GM21528 (cell line): ENCODE measurements at regions not wholly inside any gene's neighbourhood (a gene's known extent, or its start where the extent isn't known, plus 50 kb on each side); places are given as distances from the start of the nearest gene placed in this dataset.
"Not testable (repeated sequence)": the region's sequence is repeated elsewhere in the genome, so short reads cannot be mapped to it uniquely, and the experiment has no call there.

Experiments
- ATAC-seq: cut with Tn5 transposase; IDR thresholded peaks from one replicate; pipeline ENCODE4 v1.9.1; 2021; ENCODE audit warnings: mild to moderate bottlenecking, moderate library complexity; ENCODE audit not compliant: unreplicated experiment, low FRiP score

DNA sequence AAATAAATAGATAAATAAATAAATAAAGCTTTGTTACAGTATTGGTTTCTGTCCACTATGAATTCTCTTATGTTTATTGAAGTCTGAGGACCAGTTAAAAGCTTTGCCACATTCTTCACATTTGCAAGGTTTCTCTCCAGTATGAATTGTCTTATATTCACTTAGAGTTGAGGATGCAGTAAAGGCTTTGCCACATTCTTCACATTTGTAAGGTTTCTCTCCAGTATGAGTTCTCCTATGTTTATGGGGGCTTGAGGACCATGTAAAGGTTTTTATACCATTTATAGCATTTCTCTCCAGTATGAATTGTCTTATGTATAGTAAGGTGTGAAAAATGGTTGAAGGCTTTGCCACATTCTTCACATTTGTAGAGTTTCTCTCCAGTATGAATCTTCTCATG, 168.3 kb downstream of the ZNF737 start:
- ATAC-seq = no peak

DNA sequence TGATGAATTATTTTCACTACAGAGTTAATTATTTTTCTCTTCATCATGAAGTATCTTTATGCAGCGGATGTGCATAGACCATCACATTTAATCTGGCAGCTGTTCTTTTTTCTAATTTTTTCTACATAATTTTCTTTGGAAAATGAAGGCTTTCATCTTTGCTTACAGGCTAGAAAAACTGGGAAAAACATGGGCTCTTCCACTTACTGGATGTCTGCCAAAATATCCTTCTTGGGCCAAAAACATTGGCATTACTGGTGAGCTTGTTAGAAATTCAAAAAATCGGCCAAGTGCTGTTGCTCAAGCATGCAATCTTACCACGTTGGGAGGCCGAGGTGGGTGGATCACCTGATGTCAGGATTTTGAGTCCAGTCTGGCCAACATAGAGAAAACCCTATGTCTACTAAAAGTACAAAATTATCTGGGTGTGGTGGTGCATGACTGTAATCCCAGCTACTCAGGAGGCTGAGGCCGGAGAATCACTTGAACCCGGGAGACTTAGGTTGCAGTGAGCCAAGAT, 176.8 kb downstream of the ZNF737 start:
- no peak for ATAC-seq

DNA sequence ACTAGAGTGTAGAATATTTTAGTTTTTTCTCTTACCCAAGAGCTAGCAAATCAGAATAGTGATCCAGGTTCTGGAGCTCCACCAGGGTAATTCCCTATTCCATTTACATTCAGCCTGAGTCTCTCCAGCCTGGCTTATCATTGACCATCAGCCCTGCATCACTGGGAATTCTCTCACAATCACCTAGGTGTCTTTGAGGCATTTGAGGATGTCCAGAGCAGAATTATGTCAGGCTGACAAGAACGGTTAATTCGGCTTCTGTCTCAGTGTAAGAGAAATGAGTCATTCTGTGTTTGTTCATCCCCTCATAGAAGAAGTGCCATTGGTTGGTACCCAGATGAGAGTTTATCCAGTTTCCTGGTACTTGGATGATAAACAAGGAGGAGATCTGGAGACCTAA, 180.5 kb downstream of the ZNF737 start:
- no peak for ATAC-seq

DNA sequence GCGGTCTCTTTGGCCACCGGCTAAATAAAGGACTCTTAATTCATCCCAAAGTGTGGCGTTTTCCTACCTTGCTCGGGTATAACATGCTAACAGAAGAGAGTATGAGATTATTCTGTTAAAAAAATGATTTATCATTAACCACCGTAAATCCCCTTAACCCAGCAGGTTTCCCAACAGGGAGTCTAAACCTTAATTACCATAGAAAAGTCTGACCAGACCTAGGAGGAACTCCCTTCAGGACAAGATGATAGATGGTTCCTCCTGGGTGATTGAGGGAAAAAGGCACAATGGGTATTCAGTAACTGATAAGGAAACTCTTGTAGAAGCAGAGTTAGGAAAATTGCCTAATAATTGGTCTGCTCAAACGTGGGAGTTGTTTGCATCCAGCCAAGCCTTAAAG, 193.7 kb downstream of the ZNF737 start:
- no peak for ATAC-seq

DNA sequence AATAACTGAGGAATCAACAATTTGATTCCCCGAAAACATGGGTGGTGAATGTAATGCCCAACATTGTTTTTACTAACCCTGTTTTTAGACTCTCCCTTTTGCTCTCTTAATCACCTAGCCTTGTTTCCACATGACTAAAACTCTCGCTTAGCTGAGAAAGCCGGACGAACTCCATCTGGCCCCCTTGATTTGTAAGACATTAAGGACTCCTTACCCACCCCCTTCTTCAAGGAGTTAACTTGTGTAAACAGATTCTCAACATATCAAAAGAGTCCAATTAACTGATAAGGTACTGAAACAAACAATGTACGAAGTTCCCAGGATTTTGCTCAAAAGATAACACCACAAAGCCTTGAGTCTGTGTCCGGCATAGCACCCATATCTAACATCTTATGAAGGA, 194.3 kb downstream of the ZNF737 start:
- ATAC-seq = not testable (repeated sequence)

DNA sequence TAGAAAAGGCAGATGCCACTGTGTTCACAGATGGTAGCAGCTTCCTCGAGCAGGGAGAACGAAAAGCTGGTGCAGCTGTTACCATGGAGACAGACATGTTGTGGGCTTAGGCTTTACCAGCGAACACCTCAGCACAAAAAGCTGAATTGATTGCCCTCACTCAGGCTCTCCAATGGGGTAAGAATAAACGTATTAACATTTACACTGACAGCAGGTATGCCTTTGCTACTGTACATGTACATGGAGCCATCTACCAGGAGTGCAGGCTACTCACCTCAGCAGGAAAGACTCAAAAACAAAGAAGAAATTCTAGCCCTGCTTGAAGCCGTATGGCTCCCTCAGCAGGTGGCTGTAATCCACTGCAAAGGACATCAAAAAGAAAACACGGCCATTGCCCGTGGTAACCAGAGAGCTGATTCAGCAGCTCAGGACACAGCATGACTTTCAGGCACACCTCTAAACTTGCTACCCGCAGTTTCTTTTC, 197.7 kb downstream of the ZNF737 start:
- no peak for ATAC-seq

DNA sequence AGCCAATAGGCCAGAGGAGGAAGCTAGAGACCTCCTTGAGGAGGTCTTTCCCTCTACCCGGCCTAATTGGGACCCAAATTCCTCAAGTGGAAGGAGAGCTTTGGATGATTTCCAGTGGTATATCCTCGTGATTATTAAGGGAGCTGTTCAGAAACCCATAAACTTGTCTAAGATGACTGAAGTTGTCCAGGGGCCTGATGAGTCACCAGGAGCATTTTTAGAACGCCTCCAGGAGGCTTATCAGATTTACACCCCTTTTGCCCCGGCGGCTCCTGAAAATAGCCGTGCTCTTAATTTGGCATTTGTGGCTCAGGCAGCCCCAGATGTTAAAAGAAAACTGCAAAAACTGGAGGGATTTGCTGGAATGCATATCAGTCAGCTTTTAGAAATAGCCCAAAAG, 198.1 kb downstream of the ZNF486 start:
- ATAC-seq = no peak

DNA sequence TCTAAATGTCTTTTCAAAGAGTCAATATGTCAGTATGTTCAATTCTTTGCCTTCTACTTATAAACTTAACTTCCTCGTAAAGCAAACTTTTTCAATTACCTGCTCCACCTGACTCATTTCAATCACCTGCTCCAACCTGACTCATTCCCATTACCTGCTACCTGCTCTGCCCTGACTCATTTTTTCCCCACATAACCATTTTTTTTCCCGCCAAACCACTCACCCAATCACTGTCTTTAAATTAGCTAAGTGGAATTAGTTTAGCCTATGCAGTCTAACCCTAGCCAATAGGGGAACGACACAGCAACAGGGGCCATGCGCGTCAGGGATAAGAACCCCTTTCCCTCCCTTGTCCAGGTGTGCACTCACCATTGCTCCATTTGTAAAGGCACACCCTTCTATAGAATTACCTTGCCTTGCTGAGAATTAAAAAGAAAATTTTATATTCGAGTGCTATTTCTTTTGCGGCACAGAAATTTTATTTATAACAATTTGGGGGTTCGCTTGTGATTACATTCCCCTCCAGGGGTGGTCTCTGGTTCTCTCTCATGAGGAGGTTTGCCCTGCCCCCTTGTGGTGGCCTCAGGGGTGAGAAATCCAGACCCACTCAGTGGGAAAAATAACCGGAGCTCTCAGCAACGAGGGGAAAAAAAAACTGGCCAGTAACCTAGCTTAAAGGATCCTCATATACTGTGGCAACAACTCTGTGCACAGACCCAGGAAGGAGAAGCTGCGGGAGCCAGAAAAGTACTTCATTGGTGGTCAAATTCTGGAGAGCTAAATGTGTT, 193.1 kb downstream of the ZNF486 start:
- ATAC-seq = no peak

DNA sequence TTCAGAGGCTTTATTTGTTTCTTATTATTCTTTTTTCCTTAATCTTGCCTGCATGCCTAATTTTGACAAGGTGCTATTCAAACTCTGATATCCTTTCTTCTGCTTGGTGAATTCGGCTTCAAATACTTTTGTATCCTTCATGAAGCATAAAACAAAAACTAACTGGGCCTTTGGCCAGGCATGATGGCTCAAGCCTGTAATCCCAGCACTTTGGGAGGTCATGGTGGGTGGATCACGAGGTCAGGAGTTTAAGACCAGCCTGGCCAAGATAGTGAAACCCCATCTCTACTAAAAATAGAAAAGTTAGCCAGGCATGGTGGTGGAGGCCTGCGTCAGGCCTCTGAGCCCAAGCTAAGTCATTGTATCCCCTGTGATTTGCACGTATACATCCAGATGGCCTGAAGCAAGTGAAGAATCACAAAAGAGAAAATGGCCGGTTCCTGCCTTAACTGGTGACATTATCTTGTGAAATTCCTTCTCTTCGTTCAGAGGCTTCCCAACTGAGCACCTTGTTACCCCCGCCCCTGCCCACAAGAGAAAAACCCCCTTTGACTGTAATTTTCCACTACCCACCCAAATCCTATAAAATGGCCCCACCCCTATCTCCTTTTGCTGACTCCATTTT, 191.9 kb downstream of the ZNF486 start:
- not testable (repeated sequence) for ATAC-seq

DNA sequence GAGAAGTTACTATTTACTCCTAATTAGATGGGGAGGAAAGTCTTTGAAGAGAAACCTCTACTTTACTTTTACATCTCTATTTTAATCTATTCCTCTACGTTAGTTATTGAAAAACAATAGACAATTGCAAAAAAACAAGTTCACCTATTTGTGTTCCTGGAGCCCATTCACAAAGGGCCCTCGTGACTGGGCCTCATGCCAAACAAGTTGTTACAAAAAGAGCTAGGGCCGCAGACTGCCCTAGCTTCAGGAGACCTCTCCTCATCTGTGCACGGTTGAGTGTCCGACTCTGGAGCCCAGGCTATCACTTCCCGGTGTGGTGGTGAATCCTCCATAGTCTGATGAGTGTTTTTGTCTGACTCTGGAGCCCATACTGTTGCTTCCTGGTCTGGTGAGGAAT, 190.9 kb downstream of the ZNF486 start:
- no peak for ATAC-seq

DNA sequence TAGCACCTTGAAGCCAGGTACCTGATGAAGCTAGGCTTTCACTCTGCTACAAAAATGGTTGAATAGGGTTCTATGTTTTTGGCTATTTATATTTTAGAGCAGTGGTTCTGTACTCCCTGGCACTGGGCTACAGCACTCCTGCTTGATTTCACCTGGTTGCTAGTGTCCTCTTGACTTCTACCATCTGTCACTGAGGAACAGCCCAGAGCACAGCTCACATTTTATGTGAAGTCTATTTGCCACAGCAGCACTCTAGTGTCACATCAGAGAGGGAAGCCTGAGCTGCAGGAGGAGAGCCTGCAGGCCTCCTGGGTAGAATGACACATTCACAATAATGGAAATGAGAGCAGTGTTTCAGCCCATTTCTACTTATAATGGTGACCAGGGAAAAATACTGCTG, 184.2 kb downstream of the ZNF486 start:
- ATAC-seq = no peak

DNA sequence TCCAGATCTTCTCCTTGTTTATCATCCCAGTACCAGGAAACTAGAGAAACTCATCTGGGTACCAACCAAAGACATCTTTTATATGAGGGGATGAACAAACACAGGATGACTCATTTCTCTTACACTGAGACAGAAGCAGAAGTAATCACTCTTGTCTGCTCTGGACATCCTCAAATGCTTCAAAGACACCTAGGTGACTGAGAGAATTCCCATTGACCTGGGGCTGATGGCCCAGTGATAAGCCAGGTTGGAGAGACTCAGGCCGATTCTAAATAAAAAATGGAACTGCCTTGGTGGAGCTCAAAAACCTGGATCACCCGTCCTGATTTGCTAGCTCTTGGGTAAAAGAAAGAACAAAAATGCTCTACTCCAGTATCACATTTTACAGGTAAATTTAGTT, 182.2 kb downstream of the ZNF486 start:
- no peak for ATAC-seq

DNA sequence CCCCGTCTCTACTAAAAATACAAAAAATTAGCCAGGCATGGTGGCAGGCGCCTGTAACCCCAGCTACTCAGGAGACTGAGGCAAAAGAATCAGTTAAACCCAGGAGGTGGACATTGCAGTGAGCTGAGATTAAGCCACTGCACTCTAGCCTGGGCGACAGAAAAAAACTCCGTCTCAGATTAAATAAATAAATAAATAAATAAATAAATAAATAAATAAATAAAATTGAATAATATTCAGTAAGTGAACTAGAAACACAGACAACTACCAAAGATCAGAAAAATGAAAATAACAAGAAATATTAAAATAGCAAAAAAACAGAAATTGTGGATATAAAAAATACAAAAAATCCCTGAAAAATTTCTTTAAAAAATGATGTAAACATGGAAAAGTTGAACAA, 172.4 kb downstream of the ZNF486 start:
- ATAC-seq = no peak

DNA sequence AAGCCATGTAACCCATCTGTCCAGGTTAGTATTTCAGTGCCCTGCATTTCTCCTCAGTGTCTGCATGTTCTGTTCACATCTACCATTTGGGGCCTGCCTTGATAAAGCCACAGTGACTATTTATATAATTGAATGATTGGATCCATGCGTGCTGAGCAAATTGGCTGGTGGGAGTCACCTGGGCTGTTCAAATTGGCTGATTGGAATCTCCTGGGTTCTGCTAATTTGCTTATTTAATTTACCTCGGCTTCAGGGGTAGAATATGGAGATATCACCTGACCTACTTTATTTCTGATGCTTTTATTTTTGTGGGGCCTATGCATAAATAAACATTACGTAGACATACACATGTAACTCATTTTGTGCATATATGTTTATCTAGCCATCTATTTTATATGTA, 167.7 kb downstream of the ZNF486 start:
- ATAC-seq = no peak

DNA sequence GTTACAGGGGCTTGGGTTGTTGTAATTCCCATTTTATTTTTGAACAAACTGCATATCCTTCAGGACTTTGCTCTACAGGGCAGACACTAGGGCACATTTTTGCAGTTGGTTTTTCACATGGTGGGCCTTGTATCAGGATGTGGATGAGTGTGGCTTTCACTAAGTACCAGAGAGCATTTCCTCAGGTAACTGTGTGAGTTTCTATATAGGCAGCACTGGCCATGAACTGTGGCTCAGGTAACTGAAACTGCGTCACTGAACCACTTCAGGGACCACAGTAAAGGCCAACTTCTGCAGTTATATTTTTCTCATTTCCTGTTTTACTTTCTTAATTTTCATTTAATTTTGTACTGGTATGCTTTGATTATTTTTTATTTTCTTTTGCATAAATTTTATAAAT, 166.5 kb downstream of the ZNF486 start:
- no peak for ATAC-seq

DNA sequence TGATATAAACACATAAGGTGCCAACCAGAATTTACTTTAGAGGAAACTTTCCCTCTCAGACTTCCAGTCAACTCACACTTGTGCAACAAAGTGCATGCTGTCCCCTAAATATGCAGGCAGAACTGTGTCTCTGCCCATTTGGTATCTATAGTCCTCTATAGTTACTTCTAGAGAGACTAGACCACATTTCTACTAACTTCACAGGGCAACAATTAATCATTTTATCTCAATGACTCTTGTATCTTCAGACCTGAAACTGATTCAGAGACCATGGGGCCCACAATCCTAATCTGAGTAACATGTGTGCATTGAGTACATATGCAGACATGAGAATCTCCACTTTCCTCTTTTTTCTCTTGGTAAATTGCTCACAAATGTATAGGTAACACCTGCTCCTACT, 158.1 kb downstream of the ZNF486 start:
- ATAC-seq = no peak

DNA sequence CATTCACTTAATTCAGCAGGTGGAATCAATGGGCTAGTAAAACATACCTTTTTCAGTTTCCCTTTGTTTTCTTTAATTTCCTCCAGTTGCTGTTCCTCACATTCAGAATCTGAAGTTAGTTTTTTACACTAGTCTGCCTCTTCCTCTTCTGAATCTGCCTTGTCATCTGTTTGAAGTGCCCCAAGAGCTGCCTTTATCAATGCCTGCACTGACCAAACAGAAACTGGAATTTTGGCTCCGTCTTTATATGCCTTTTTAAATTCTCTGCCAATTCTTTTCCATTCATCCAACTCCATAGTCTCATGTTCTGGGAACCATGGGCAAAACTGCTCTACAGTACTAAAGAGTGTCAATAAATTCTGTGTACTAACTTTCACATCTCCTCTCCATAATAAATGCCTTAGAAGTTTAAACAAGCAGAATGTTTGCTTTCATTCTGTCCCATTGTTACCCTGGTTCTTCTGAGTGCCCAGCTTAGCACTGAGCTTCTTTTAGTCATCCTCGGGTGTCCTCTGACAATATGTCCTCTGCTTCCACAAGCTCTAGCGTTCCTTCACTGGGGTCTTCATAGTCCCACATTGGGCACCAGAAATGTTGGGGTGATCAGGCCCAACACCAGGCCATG, 154.2 kb downstream of the ZNF486 start:
- no peak for ATAC-seq

DNA sequence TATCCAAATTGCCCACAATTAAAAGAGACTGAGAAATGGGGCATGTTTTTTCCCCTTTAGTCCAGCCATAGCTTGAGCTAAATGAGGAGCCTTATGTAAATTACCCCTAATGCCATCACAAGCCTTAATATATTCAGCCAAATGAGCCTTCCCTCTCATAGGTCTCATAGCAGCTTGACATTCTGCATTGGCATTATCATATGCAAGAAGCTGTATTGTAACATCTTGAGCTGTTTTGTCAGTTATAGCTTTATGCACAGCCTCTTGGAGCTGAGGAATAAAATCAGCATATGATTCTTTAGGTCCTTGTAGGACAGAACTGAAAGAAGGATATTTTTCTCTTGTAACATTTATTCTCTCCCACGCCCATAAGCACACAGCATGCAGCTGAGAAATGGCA, 153.2 kb downstream of the ZNF486 start:
- no peak for ATAC-seq

DNA sequence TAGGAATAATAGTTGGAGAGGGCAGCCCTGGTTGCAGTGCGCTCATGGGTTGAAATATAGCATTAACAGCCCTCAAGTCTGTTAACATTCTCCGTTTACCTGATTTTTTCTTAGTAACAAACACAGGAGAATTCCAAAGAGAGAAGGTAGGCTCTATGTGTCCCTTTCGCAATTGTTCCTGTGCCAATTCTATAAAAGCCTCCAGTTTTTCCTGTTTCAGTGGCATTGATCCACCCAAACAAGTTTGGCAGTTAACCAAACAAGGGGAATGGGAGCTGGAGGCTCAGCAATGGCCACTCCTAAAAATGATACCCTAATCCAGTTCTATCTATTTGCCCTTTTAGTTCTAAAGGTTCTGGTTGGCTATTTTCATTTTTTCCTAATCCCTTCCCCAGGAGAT, 151.6 kb downstream of the ZNF486 start:
- ATAC-seq = no peak

DNA sequence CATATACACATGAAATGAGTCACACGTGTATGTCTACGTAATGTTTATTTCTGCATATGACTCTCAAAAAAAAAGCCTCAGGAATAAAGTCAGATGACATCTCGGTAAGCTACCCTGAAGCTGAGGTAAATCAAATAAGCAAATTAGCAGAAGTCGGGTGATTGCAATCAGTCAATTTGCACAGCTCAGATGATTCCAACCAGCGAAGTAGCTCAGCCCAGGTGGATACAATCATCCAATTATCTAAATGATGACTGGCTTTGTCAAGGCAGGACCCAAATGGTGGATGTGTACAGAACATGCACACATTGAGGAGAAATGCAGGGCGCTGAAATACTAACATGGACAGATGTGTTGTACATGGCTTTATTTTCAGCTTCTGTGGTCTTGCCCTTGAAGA, 148.5 kb downstream of the ZNF486 start:
- ATAC-seq = no peak

DNA sequence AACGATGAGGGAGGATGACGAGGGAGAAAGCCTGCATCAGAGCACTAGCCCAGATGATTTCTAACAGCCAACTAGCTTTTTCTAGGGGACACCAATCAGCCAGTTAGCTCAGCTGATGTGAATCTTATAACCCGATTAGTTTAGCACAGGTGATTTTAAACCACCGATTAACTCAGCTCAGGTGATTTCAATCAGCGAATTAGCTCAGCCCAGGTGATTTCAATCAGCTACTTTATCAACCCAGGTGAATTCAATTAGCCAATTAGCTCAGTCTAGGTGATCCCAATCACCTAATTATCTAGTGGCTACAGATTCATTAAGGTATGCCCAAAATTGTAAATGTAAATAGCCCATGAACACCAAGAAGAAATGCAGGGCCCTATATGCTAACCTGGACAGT, 146.9 kb downstream of the ZNF486 start:
- no peak for ATAC-seq

DNA sequence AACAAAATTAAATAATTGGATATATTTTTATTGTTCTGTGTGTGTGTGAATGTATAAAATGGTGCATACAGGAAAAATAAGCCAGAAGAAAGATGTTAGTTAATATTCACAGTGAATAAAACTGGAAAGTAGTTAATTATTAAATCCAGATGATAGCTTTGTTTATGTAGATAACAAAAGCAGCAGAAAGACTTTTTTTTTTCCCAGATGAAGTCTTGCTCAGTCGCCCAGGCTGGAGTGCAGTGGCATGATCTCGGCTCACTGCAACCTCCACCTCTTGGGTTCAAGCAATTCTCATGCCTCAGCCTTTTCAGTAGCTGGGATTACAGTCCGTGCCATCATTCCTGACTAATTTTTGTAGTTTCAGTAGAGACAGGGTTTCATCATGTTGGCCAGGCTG, 140.1 kb downstream of the ZNF486 start:
- ATAC-seq = no peak
